Adrenal gland (tissue), 5 donors: ENCODE measurements at regions not wholly inside any gene's neighbourhood (a gene's known extent, or its start where the extent isn't known, plus 50 kb on each side); places are given as distances from the start of the nearest gene placed in this dataset.

ENCODE experiments used
- CTCF ChIP-seq, 6 experiments: fragments of 450-650 bp in 4 of 6; fragments of 200-600 bp in 2 of 6; sonication (generic) in 1 of 6; IDR thresholded peaks; 1 replicate in 5 of 6; 2 replicates in 1 of 6; pipeline versions ENCODE4 v1.5.1 to v1.8.0; 2016 to 2021; ENCODE audit warnings: antibody characterized with exemption in 6 of 6, mild to moderate bottlenecking in 2 of 6, moderate library complexity in 1 of 6
- POLR2A ChIP-seq, 2 donors: fragments of 450-650 bp; IDR thresholded peaks; one replicate each; pipeline ENCODE4 v1.6.1; 2017; ENCODE audit warnings: antibody characterized with exemption in 2 of 2, mild to moderate bottlenecking in 2 of 2, moderate library complexity in 1 of 2
- donor health status: DM: no; HTN: no; CAD: no.

GRCh38 chr6:19571176-19571575 lies 266.0 kb upstream of the ID4 start:
- no peak for TF ChIP-seq CTCF (IDR thresholded peaks at IDR 0.05)
- no peak for TF ChIP-seq POLR2A (IDR thresholded peaks at IDR 0.05)
